ENCODE measurements at regions not wholly inside any gene's neighbourhood (a gene's known extent, or its start where the extent isn't known, plus 50 kb on each side); places are given as distances from the start of the nearest gene placed in this dataset.
"Not testable (repeated sequence)": the region's sequence is repeated elsewhere in the genome, so short reads cannot be mapped to it uniquely, and the experiment has no call there.

DNA sequence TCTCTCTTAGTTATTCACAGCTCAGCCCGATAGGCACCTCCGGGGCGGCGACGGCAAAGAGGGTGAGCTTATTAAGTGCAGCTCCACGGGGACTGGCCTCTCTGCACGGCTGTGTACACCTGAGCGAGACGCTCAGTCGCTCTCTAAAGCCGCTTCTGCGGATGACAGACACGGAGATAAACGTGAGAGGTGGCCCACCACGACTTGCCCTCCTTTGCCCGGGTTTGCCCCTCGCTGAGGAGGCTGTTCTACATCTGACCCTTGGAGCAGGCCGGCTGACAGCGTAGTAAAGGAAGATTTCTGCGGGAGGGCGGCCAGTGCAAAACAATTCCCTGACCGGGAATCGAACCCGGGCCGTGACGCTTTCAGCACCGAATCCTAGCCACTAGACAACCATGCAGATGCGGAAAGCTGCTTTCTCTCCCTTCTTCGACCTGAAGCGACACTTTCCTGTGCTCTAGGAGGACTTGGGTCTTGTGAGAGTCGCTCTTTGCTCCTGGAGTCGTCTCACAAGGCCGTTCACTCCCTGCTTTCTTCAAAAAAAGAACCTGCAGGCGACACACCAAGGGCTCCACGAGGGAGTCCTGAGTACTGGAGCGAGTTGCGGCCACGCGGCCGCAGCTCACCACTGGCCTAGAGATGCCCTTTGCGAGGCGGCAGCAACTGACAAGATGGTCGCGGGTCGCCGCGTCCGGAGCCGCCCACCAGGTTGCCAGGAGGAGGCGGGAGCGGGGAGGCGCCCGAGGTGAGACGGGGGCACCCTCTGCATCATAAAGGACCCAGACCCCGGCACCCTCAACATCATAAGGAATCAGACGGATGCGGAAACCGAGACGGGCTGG lies 119.9 kb downstream of the PPIAL4A start:
- H3K9me3 Mint-ChIP-seq; intact Hi-C loops (cut with micrococcal nuclease); H3K27ac Mint-ChIP-seq; DNase-seq (ENCODE audit: low spot score); H3K36me3 Mint-ChIP-seq (ENCODE audit: low read depth): not testable (repeated sequence)
- H3K4me1 Mint-ChIP-seq (ENCODE audit: low read depth), result peaks cover 15% of the 10 kb centered on the region
- peaks cover 17% of the 10 kb centered on the region for H3K27me3 Mint-ChIP-seq (ENCODE audit: insufficient read depth)
- H3K4me3 Mint-ChIP-seq, result peak overlapping the region; percentile 76

DNA sequence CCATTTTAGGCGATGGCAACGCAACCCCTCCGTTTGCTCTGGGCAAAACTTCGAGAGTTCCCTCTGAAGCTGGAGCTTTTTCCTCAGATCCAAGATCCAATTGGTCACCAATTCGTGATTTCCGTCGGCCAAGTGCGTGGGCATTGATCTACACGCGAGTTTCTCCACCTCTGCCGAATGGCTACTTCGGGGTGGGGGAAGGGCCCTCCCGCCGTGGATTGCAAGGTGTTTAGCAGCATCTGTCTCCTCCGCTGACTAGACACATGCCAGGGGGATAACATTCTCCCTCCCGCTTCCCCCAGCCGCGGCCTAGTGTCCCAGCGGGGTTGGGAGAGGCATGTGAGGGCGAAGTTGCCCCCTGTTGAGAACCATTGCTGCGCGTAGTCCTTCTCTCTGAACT lies 120.6 kb downstream of the PPIAL4A start:
- H3K4me1 Mint-ChIP-seq (ENCODE audit: low read depth), result peaks cover 15% of the 10 kb centered on the region
- intact Hi-C loops (cut with micrococcal nuclease); H3K9me3 Mint-ChIP-seq: not testable (repeated sequence)

DNA sequence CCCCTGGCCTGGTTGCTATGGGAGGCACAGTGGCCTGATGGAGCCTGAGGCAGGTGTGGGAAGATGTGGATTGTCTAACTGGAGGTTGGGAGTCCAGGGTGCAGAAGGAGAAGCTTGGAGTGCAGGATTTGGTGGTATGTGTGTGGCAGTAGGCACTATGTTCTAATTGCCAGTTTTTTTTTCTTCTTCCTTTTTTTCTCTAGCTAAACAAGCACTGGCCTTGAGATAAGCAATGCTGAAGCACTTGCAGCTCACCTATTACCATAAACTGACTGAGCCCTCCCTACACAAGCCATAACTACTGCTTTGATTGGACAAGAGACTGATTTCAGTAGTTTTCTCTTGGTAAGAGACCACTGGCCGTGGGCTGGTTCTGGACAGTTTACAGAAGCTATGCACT lies 123.6 kb downstream of the PPIAL4A start:
- H3K4me3 Mint-ChIP-seq; intact Hi-C loops (cut with micrococcal nuclease); DNase-seq (ENCODE audit: low spot score); H3K9me3 Mint-ChIP-seq; H3K36me3 Mint-ChIP-seq (ENCODE audit: low read depth); H3K27ac Mint-ChIP-seq: not testable (repeated sequence)
- Mint-ChIP-seq H3K27me3 (ENCODE audit: insufficient read depth) (peaks cover 12% of the 10 kb centered on the region), H3K4me1 (ENCODE audit: low read depth) (peaks cover 14% of the 10 kb centered on the region)

More for the DNA sequence above, 120.6 kb downstream of the PPIAL4A start:
- not testable (repeated sequence) for H3K4me3 Mint-ChIP-seq; H3K27ac Mint-ChIP-seq; DNase-seq (ENCODE audit: low spot score); H3K36me3 Mint-ChIP-seq (ENCODE audit: low read depth)
- peaks cover 17% of the 10 kb centered on the region for H3K27me3 Mint-ChIP-seq (ENCODE audit: insufficient read depth)

DNA sequence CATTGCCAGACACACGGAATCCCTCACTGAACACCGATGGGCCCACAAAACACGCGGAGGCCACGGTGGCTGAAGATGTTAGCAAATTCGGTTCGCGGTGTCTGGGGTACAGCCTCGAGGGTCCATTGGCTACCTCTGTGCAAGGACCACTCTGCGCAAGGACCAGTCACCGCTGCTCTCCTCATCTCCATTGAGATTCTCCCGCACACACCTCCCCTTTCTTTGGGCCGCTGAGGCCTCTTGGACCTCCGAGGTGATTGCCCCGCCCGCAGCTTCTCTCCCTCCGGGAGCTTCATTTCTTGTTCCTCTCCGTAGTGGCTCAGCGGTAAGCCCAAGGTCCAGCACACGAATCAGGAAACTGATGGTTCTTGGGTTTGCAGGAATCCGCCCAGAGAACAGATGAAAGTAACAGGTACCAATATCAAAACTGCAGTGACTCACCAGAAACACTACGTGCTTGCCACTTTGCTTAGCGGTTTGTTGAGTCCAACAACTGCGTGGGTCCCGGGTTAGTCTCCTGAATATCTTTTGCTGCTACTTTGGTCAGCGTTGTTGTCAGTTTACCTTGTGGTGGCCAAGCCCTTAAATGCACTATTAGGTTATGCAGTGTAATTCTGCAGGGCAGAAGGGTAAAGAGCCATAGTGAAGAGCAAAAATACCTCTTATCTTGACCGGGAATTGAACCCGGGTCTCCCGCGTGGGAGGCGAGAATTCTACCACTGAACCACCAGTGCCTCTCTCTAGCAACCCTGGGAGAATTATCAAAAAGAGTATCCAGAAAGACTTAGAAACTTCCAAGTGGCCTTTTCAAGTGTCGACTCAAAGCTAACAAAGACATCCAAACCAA lies 126.8 kb downstream of the PPIAL4A start:
- Mint-ChIP-seq H3K27ac (peak overlapping the region; percentile 87), H3K4me3 (peak overlapping the region; percentile 72)
- H3K4me1 Mint-ChIP-seq (ENCODE audit: low read depth); intact Hi-C loops (cut with micrococcal nuclease); H3K9me3 Mint-ChIP-seq; DNase-seq (ENCODE audit: low spot score); H3K27me3 Mint-ChIP-seq (ENCODE audit: insufficient read depth); H3K36me3 Mint-ChIP-seq (ENCODE audit: low read depth): not testable (repeated sequence)

DNA sequence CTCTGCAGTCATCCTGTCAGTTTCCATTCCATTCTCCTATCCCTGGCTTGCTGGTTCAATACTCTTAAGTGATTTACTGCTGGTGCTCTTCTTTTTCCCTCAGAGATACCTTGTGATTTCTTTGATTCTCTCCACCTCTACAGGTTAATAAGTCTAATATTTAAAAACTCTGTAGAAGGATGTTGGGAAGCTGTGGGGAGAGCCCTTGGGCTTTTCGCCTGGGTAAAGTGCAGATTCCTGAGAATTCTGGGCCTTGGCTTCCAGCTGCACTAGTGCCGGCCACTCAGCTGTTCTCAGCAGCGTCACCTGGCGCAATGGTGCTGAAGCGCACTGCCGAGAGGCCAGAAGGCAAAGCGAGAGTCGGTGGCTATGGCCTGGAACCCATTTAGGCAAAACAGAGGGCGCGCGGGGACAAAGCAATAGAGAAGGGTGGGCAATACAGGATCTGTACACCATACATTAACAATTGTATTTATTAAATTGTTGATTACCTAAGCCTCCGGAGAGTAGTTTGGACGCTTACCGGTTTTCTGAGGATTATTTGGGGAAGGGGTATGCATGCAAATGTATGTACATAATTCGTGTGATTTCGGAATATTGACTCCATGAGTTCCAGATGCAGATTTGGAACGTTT lies 130.3 kb downstream of the PPIAL4A start:
- DNase-seq (ENCODE audit: low spot score); intact Hi-C loops (cut with micrococcal nuclease); H3K27ac Mint-ChIP-seq; H3K4me3 Mint-ChIP-seq; H3K36me3 Mint-ChIP-seq (ENCODE audit: low read depth); H3K4me1 Mint-ChIP-seq (ENCODE audit: low read depth); H3K27me3 Mint-ChIP-seq (ENCODE audit: insufficient read depth); H3K9me3 Mint-ChIP-seq: not testable (repeated sequence)

DNA sequence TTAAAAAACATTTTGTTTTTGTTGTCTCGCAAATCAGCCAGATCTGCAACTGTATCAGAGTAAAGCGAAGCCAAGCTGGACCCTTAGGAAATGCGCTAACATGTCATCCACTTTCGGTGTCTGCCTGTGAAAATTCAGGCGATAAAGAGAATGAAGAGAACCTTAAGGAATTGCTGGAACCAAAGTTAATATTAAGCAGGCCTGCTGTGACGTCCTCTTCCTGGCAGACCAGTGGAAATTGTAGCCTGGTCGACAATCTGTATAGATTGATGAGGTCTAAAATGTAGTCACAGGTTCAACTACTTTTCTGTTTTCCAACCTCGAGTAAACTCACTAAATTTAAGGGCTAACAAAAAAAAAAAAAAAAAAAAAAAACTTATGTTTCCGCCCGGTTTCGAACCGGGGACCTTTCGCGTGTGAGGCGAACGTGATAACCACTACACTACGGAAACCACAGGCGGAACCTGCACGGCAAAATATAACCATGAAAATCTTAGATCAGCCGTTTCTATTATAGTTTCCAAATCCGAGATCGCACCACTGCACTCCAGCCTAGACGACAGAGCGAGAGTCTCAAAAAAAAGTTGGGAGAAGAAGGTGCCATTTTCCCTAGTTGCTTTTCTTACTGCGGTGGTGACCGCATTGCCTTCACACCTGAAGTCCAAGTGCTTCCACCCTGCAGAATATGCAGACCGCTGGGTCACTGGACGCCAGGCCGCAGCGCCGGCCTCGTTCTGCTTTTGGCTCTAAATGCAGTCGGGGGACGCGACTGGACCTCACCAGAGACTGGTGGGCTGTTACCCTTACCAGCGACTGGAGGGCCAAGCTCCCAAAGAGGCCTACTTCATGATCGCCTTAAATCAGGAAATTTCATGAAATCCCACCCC lies 131.0 kb downstream of the PPIAL4A start:
- H3K9me3 Mint-ChIP-seq; H3K36me3 Mint-ChIP-seq (ENCODE audit: low read depth); intact Hi-C loops (cut with micrococcal nuclease); H3K4me1 Mint-ChIP-seq (ENCODE audit: low read depth); H3K27me3 Mint-ChIP-seq (ENCODE audit: insufficient read depth): not testable (repeated sequence)
- Mint-ChIP-seq H3K4me3 (peak overlapping the region; percentile 51), H3K27ac (peak overlapping the region; percentile 48)
- DNase-seq (ENCODE audit: low spot score), result peak; percentile 17

DNA sequence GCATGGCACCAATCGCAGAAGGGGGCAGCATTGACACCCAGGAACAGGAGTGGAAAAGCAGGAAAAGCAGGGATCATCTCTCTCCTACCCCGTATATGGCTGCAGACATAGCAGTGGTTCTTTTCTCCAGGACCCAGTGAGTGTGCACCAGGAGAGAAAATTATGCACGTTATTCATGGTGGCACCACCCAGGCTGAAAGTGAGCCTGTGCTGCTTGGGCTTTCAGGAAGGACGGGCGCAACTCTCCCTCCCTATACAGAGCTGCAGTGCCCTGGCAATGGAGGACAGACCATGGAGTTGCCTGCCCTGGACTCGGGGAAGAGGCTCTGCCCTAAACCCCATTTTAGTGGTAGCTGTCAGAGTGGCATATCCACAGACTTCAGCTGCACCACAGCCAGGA lies 132.1 kb downstream of the PPIAL4A start:
- DNase-seq (ENCODE audit: low spot score); H3K9me3 Mint-ChIP-seq; H3K27me3 Mint-ChIP-seq (ENCODE audit: insufficient read depth); H3K4me3 Mint-ChIP-seq; H3K27ac Mint-ChIP-seq; H3K4me1 Mint-ChIP-seq (ENCODE audit: low read depth); H3K36me3 Mint-ChIP-seq (ENCODE audit: low read depth); intact Hi-C loops (cut with micrococcal nuclease): not testable (repeated sequence)

DNA sequence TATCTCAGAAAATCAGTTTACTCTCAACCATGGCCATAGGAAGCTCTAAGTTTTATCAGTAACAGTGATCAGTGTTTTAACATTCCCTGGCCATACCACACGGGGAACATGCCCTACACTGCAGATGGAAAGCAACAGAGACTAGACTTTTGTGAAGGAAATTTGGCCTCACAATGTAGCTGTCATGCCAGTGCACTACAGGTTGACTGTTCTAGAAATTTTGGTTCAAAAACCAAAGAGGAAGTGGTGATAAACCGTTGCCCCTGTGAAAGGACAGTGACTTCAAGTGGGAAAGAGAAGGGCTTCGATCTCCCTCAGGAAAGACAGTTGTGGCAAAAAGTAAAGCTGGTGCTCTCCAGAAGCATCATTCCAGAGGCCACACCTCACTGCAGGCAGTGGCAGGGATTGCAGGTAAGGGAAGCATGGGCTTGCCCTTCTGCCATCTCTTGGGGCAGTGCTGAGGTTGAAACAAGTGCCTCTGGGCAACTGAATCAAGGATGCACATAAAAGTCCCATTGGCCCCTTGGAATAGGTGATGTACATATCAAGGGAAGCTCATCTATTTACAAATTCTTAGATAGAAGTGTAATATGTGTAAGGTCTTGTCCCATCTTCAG lies 143.4 kb downstream of the PPIAL4A start:
- H3K27me3 Mint-ChIP-seq (ENCODE audit: insufficient read depth); intact Hi-C loops (cut with micrococcal nuclease); H3K27ac Mint-ChIP-seq; H3K36me3 Mint-ChIP-seq (ENCODE audit: low read depth); H3K9me3 Mint-ChIP-seq; H3K4me1 Mint-ChIP-seq (ENCODE audit: low read depth); DNase-seq (ENCODE audit: low spot score); H3K4me3 Mint-ChIP-seq: not testable (repeated sequence)

DNA sequence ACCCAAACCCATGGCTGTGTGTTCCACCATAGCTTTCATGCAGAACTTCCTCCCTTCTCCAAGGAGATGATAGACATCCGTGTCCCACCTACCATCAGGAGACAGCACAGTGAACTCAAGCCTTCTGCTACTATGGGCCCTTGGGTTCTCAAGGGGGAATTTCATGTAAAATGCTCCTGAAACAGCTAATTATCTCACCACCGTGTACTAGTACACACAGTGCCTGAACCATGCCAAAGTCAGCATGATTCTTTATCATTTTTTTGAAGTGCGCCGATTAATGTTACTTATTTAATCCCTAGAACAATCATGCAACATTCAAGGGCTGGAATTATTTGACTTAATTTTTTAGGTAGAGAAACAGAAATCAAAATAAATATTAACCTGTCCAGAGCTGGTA lies 147.2 kb downstream of the PPIAL4A start:
- H3K27ac Mint-ChIP-seq; DNase-seq (ENCODE audit: low spot score); H3K4me3 Mint-ChIP-seq; H3K27me3 Mint-ChIP-seq (ENCODE audit: insufficient read depth); H3K9me3 Mint-ChIP-seq; H3K36me3 Mint-ChIP-seq (ENCODE audit: low read depth); intact Hi-C loops (cut with micrococcal nuclease); H3K4me1 Mint-ChIP-seq (ENCODE audit: low read depth): not testable (repeated sequence)

DNA sequence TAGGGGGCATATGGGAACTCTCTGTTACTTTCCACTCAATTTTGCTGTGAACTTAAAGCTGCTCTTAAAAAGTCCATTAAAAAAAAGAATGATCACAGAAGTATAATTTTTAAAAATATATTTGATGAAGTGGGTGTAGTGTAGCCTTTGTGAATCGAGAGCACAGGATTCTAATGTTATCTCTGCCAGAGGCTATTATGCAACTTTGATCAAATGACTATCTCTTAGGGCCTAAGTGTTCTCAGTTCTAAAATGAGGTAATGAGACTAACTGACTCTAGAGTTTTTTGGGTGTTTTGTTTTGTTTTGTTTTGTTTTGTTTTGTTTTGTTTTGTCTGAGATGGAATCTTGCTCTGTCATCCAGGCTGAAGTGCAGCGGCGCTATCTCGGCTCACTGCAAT lies 143.2 kb downstream of the FAM72B start:
- intact Hi-C loops (cut with micrococcal nuclease); H3K9me3 Mint-ChIP-seq; H3K27me3 Mint-ChIP-seq (ENCODE audit: insufficient read depth); H3K27ac Mint-ChIP-seq; H3K36me3 Mint-ChIP-seq (ENCODE audit: low read depth); H3K4me3 Mint-ChIP-seq; H3K4me1 Mint-ChIP-seq (ENCODE audit: low read depth); DNase-seq (ENCODE audit: low spot score): not testable (repeated sequence)

DNA sequence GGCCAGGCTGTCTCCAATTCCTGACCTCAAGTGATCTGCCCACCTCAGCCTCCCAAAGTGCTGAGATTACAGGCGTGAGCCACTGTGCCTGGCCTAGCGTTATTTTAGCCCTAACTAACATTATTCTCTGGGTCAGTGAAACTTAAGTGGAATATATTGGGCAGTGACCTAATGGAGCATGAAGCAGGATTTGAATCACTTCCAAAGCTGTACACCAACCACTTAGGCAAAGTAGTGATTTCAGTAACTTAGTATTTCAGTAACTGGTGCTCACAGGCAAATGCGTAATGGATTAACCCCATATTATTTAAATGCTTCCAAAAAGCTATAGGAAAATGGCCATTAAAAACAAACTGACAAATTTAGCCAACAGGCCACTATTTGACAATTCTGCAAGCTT lies 142.6 kb downstream of the FAM72B start:
- H3K4me1 Mint-ChIP-seq (ENCODE audit: low read depth), result not testable (repeated sequence)

DNA sequence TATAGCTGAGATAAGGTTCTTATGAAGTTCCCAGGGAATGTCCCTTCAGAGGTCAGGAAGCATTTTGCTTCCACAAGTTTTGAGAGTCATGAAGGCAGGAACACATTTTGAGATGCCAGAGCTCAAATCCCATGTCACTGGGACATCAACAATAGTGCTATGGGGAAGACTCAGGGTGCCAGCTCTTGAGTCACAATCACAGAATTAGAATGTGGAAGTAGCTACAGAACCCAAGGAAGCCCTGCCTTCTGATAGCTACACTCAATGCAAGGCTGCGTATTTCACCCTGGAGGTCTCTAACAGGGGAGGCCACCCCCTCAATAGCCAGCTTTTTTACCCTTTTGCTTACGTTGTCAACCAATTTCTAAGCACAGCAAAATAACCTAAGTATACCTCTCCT lies 141.3 kb downstream of the FAM72B start:
- H3K27ac Mint-ChIP-seq; DNase-seq (ENCODE audit: low spot score); H3K4me3 Mint-ChIP-seq; intact Hi-C loops (cut with micrococcal nuclease); H3K9me3 Mint-ChIP-seq; H3K4me1 Mint-ChIP-seq (ENCODE audit: low read depth); H3K36me3 Mint-ChIP-seq (ENCODE audit: low read depth); H3K27me3 Mint-ChIP-seq (ENCODE audit: insufficient read depth): not testable (repeated sequence)

More for the DNA sequence above, 142.6 kb downstream of the FAM72B start:
- H3K27ac Mint-ChIP-seq; H3K27me3 Mint-ChIP-seq (ENCODE audit: insufficient read depth); H3K9me3 Mint-ChIP-seq; DNase-seq (ENCODE audit: low spot score); H3K36me3 Mint-ChIP-seq (ENCODE audit: low read depth); H3K4me3 Mint-ChIP-seq; intact Hi-C loops (cut with micrococcal nuclease): not testable (repeated sequence)

Data from activated T-helper 1 cell treated with anti-CD3 and anti-CD28 coated beads, Interleukin-12 subunit alpha, Interleukin-12 subunit beta, Interleukin-2, Interleukin-4 antibody, amounts not matched to agents 30 ng/mL and 10 ng/mL and 1 ng/mL, durations not matched to agents 14 hours and 24 hours and 36 hours (primary cell).